GM18520 (cell line): ENCODE measurements at regions not wholly inside any gene's neighbourhood (a gene's known extent, or its start where the extent isn't known, plus 50 kb on each side); places are given as distances from the start of the nearest gene placed in this dataset.

Experiments
- ATAC-seq: cut with Tn5 transposase; IDR thresholded peaks from one replicate; pipeline ENCODE4 v1.9.1; 2021; ENCODE audit not compliant: unreplicated experiment

DNA sequence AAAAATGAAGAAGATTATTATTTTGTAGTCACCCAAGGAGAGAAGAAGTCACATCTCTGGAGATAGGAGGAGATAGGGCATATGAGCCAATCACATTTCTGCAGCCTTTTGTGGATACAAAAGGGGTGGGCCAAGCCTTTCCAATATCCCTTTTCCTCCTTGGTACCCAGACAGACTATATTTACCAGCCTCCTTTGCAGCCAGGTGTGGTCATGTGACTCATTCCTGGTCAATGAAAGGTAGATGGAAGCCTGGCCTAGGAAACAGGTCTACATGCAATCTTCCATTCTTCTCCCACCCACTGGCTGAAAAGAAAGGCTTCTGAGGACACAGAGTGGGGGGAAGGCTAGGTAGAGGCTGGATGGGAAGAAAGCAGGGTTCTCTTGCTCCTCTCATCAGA lies 58.1 kb upstream of the ERG start:
- ATAC-seq, result no peak

DNA sequence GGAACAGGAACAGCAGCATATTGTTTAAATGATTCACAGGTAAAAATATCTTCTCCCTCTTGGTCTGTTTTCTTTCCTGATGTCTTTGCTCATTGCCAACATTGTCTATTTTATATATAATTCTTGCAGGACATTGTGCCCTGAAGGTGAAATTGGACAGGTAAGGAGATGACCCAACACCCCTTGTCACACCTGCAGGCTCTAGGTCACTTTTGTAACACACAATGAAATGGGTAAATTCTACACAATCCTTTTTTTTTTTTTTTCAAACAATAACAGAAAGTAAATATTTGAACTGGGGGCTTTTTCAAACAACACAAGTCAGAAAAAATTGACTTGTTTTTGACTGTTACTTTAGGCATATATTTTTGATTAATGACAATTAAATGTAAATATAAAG lies 62.9 kb upstream of the ERG start:
- no peak for ATAC-seq

DNA sequence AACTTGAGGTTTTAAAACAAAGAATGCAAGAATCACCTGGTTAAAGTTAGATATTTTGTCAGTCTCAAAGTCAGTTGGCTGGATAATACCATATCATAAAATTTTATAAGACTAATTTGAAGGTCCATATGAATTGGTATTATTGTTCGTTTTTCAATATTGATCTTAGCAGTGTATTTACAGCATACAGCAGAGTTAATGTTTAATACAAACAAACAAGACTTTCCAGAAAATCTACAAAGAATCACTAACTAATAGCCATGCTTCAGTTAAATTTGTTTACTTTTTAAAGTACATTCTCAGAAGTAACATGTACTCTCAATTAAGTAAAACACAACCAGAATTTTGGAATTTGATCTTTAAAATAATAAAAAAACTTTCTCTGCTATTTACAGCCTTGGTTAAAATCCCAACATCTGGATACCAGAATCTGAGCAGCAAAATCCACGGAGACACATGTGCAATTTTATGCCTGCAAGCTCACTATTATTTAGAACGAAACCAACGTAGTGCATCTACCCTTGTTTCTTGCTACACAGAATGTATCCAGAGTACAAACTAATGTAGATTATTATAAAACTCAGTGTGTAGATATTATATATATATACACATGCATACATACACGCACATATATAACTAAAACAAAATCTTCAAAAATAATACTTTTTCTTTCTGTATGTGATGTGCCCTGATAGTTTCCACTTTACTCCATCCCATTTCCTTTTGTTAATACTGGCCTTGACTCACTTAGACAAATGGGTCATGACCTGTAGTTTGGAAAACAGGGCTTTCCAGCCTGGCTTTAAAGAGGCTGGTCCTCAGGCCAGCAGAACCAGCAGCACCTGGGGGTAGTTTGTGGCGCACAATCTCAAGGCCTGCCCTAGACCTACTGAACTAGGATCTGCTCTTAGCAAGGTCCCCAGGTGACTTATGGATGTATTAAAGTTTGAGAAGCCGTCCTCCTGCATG lies 63.6 kb upstream of the ERG start:
- ATAC-seq, result no peak

DNA sequence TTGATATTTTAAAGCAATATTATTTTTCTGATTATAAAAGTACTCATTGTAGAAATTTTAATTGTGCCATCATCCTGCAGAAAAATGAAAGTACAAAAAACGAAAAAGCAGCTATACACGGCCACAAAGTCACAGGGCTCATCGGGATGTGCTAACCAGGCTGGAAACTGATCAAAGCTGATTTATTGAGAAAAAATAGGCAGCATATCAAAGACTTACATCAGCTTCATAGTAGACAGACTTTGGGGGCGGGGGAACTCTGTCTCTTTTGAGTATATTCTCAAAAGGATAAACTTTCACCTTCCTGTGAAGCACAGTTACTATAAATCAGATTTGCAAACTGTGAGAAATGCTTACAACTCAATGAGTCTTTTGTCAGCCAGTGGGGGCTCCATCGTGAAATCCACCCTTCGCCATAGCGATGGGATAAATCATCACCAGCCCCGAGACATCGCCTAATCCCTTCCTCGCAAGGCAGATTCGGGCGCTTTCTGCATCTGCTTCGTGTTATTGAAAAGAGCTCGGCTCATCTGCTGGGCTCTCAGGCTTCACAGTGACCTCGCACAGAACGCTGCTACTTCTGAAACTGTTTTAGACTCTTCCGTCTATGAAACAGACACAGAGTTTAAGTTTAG lies 69.2 kb upstream of the ERG start:
- no peak for ATAC-seq

DNA sequence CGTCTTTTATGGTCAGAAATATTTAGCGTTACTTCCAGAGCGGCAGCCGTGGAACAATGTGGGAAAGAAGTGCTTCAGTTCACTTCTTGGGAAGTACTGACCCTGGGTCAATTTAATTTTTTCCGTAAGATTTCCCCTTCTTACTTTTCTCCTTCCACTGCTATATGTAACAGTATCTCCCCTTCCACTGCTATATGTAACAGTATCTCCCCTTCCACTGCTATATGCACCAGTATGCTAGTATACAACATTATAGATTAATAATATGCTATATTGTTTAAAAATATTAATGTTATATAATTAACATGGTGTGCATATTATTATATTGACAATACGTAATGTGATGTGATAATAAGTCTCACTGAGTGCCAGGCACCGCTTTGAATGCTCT lies 69.7 kb upstream of the ERG start:
- no peak for ATAC-seq

DNA sequence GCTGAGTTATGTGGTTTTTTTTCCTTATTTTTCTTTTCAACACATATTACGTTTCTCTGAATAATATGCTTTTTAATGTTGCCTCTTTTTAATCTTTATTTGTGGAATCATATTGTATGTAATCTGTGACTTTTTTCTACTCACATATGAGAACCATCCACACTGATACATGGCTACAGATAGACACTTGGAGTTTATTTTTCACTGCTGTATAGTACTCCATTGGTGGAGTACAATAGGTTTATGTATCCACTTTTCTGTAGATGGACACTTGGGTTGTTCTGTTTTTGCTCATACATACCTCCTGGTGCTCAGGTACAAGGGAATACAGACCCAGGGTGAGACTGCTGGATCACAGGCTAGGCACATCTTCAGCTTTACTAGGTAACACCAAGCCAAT lies 71.5 kb upstream of the ERG start:
- ATAC-seq, result no peak

DNA sequence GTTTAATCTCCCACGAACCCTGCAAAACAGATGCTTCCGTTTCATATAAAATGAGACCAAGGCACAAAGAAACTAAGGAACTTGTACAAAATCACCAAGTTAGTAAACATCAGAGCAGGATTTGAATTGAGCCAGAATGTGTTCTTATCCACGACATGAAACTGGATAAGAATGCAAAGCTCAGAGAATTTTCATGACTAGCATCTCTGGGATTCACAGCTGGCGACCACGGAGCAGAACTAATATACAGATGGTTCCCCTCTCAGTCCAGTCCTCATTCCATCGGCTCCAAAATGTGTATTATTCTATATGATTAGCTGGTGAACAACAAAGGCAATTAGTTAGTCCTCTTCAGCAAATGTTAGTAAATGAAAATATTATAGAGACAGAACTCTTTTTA lies 72.3 kb upstream of the ERG start:
- ATAC-seq, result no peak

DNA sequence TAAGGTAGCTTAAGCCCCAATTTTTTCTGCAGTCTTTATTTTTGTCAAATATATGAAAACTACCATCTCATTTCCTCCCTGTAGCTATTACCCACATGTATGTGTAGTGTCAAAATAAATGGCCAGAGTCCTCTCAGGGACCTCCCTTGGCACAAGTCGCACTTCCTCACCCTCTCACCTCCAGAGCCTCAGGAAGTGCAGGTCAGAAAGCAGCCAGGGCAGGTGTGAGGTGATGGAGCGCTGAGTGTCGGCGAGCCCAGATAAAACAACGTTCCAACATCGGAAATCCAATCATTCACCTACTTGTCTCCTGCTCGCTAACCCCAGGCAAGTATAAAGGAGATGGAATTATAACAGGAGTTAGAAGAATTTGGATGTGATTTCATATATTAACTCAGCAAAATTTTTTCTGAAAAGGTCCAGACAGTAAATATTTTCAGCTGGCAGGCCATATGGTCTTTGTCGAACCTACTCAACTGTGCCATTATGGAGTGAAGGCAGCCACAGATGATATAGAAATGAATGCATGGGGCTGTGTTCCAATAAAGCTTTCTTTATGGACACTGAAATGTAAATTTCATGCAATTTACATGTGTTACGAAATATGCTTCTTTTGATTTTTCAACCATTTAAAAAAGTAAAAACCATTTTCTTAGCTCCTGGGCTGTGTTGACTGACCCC lies 76.8 kb upstream of the ERG start:
- ATAC-seq, result no peak

DNA sequence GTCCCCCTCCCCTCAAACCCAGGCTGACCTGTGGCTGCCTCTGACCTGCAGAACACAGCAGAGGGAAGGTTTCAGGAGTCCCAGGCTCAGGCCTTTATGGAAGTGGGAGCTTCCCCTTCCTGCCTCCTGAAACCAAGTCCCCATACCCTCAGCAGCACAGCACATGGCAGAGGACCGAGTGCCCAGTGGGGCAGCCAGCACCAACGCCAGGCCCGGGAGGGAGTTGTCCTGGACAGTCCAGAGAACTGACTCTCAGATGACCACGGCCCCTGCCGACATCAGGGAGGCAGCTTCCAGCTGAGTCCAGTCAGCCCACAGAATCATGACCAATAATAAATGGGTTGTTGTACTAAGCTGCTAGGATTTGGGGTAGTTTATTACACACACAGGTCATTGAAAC lies 79.6 kb upstream of the ERG start:
- no peak for ATAC-seq

DNA sequence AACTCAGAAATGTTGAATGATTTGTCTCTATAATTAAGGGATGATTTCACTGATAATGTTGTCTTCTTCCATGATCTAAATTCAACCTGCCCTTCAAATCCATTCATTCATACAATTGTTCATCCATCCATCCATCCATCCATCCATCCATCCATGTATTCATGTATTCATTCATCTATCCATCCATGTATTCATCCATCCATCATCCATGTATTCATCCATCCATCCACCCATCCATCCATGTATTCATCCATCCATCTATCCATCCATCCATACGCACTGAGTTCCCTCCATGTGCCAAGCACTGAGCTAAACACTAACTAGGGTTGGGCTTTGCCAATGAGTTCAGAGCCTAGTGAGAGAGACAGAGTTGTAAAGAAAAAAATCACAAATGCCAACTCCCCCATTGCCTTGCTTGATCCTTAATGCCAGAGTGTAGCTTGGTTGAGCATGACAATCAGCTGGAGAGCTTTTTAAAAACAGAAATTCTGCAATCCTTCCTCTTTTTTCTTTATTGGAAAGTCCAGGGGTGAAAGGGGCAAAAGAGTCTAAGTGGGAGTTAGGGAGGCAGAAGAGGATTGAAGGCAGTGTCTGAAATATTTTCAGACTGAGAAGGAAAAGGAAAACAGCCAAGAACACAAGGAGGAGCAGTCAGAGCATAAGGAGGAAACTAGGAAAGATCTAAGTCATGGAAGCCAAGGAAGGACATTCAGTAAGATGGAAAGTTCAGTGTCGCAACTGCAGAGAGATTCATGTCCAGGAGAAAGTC lies 92.4 kb upstream of the ERG start:
- no peak for ATAC-seq

DNA sequence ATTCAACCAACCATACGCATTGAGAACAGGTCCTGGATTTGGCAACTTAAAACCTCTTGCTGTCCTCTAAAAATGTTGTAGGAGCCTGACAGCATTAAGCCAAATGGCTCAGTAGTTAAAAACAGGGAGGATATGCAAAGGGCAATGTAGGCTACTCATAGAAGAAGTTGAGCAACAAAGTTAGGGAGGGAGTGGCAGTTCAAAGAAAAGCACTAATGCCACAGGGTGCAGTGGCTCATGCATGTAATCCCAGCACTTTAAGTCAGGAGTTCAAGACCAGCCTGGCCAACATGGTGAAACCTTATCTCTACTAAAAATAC lies 92.9 kb upstream of the ERG start:
- ATAC-seq, result no peak

DNA sequence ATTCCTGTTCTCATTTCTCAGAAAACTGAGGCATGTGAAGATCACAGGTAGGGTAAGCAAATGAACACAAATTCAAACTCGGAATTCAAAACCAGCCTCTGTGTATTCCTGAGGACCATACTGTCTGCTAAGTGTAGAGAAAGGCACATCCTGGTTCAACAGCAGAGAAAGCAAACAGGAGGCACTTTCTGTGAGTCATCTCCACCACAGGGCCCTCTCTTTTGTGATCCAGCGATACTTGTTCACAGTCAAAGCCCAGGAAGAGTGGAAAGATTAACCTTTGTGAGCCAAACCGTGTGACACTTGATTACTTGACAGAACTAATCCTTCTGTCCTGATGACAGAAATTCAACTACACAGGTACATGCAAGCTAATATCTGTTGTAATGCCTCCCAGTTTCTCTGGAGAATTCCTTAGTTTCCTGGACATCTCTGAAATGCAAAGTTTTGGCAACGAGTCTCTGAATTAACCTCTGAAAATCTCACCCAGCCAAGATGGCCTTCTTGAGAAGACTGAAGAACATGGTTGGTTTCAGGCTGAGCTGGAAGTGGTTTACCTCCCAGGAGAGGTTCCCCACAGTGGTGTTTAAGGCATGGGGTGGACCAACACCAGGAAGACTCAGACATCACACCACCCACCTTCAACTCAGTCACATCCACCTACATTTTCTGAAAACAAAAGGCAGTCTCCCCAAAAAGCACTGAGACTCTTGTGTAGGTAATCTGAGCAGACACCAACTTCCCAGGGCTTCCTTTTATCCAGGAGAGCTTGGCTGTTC lies 98.2 kb upstream of the ERG start:
- no peak for ATAC-seq

DNA sequence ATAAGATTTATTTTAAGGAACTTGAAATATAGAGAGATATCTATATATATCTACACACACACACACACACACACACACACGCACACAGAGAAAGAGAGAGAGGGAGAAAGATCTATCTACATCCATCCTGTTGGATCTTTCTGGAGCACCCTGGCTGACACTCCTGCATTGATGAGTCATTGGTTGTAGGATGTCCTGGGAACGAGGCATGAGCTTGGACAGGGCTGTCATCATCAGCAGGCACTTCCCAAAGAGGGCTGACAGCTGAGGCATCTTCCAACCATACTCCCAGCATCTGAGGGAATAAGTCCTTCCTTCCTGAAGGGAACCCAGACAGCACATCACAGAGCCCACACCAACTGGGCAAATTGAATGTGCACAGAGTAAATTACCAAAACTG lies 99.1 kb upstream of the ERG start:
- no peak for ATAC-seq

DNA sequence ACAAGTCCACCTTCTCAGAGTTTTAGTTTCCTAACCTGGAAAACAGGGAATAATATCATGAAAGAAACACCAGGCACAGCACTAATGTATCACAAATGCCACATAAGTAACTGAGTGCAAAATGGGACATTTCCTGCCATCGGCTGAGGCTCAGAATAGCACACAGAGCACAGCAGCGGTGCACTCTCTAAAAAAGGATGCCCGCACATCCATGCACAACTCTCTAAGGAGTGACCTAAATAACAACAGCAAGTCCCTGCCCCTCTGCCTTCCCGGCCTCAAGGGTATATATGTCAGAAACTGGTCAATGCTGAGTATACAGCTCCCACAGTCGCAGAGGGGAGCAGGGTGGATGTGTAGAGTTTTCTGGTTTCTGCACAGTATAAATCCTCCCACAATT lies 100.1 kb upstream of the ERG start:
- ATAC-seq, result no peak

DNA sequence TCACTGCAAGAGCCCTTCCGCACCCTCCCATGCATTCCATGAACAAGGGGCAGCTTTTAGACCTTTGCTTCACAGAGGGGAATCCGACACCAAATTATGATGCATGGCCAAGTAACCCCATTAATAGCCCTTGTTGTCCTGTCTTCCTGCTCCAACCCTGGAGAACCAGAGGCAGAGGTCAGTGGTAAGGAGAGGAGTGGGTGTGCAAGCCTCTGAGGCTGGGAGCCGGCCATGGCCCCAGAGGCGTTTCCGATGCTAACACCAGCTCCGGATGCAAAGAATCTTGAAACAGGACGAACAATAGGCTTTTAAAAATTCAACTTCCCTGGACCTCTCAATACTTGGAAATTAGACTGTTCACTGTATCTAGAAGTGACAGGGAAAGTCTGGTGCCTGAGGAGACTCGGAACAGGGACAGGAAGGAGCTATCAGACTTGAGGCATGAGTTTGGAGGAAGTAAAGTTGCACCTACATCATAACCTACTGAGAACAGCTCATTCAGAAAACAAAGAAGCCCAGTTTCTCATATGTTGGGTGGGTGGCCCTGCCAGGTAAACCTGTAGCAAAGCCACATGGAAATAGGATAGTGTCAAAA lies 101.2 kb upstream of the ERG start:
- ATAC-seq, result no peak

DNA sequence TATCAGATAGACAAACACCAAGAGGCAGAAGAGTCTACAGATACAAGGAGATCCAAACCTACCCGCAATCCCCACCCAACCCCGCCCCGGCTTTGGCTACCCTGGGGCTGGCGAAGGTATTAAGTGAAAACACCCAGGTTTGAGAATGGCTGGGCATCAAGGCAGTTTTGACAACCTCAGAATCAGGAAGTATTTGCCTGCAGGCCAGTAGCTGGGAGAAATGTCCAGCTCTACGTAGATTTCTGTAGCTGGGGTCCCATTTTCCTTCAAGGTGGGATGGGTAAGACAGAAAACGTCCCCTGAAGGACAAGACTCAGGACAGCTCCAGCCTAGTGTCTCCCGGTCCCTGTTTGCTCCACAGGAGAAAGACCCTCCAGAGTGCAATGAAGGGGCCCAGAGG lies 101.8 kb upstream of the ERG start:
- ATAC-seq, result no peak

DNA sequence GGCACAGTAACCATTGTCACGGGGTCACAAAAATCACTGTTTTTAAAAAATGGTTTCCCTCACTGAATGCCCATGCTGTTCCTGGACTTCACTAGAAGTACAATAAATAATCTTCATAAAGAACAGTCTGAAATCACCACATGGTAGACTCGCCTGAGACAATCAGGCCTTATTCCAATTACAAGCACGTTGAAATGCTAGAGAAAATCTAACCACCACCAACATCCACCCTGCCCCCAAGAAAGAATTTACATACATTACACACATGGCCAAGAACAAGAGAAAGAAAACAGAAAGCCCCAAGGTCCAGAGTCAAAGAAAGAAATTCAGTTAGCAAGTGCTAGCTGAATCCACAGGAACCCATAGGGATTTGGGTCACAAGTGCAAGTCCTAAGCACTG lies 107.0 kb upstream of the ERG start:
- no peak for ATAC-seq

DNA sequence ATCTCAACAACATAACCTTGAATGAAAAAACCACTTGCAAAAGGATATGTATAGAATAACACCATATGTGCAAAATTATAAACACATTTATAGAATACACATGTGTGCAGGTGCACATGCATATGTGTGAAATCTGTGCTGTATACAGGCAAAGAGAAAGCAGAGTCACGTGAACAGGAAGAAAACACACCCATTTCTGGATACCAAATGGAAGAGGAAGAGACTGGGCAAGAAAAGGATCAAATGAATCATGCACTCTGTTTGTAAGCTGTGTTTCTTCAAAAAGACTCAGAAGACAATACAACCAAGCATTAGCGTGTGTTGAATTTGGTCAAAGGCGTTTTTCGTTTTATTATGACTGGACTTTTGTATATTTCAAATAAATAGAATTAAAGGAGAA lies 111.3 kb upstream of the ERG start:
- no peak for ATAC-seq

DNA sequence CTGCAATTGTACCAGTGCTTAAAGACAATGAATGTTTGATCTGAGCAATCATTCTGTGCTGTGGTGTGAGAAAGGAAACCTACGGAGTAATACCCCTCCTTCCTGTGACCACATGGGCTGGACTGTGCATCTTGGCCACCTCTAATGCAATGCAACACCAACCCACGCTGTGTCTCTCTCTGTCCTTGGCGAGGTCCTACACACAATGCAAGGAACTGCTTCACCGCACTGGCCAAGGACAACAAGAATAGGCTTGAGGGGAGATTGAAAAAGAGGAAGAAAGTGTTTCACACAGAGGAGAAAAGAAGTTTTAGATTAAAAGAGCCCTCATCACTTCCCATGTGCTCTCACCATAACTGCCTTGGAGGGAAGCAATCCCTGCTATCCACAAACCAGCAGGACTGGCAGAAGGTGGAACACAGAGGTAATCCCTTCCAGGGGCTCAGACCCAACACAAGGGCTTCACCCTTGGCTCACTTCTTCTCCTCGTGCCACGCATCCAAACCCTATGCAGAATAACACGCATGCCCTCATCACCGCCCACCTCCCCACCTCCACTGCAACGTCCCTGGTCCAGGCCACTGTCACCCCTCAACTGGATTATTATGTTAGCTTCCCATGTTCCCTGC lies 112.5 kb upstream of the ERG start:
- no peak for ATAC-seq

DNA sequence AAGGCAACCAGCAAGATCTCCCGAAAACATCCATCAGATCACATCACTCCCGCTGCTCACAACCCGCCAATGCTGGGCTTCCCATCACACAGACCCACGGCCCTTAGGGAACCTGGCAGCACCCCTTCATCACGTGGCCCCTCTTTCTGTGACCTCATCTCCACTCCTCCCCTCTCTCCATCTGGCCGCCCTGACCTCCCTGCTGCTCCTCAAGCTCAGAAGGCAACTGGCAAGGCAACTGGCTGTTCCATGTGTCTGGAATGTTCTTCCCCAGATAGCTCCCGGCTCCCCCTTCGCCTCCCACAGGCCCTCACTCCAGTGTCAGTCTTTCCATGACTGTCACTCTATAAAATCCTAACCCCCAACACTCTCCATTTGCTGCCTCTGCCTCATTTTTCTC lies 113.0 kb upstream of the ERG start:
- no peak for ATAC-seq
